ENCODE measurements at regions not wholly inside any gene's neighbourhood (a gene's known extent, or its start where the extent isn't known, plus 50 kb on each side); places are given as distances from the start of the nearest gene placed in this dataset.
A peak's percentile ranks its signal among the peaks of the same experiment; 100 is the strongest.
"Not testable (repeated sequence)": the region's sequence is repeated elsewhere in the genome, so short reads cannot be mapped to it uniquely, and the experiment has no call there.

DNA sequence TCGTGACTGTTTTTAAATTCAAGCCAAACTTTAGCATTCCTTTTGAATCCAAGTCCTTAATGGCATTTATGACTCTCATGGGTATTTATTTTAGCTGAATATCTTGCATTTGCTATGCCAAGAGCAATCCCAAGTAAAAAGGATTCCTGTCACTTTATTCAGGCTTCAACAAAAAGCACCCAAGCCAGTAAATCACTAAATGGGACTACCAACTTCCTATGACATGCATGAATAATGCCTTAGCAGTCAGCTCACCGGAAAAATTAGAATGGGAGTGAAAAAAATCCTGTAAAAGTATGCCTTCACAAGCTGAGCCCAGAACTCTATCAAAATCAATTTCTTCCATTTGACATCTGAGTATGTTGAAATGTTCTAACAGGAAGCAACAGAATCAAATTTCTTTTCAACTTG, 1297.9 kb downstream of the ROBO2 start:
- Histone ChIP-seq H3K27me3 (ENCODE audit: low read depth) (peaks cover 52% of the 10 kb centered on the region), H3K4me1 (peaks cover 10% of the 10 kb centered on the region), H3K36me3 (replicated peaks) (no peaks in the 10 kb centered on the region), H3K4me3 (no peak overlapping the region), H3K9me3 (no peaks in the 10 kb centered on the region)
- DNase-seq (ENCODE audit: low spot score in 2 of 2) = peak in 1 of 2 experiments; percentile 76
- in situ Hi-C loops (cut with MboI; ENCODE audit: low sequenced_read_pairs) = no loop called here

DNA sequence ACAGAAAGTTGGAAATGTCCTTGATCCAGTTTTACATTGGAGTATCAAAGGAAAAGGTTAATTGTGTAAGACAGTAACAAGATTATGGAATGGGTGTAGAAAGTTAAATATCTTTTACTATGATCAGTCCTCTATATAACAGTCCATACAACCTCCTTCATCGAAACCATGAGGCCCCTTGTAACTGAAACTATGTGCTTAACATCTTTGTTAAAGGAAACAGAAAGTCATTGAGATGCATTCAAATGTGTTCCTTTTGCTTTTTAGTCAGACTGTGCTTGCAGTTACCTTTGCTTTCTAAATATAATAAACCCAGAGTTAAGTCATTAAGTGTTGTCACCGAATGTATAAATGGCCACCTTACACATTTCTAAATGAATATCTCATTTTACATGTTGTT, 1298.5 kb downstream of the ROBO2 start:
- no peaks in the 10 kb centered on the region for H3K36me3 ChIP-seq (replicated peaks)
- peaks cover 57% of the 10 kb centered on the region for H3K27me3 ChIP-seq (ENCODE audit: low read depth)
- H3K4me3 ChIP-seq = no peak overlapping the region
- DNase-seq (ENCODE audit: low spot score in 2 of 2) = no peak
- H3K9me3 ChIP-seq = no peaks in the 10 kb centered on the region
- in situ Hi-C loops (cut with MboI; ENCODE audit: low sequenced_read_pairs) = no loop called here
- peaks cover 10% of the 10 kb centered on the region for H3K4me1 ChIP-seq

DNA sequence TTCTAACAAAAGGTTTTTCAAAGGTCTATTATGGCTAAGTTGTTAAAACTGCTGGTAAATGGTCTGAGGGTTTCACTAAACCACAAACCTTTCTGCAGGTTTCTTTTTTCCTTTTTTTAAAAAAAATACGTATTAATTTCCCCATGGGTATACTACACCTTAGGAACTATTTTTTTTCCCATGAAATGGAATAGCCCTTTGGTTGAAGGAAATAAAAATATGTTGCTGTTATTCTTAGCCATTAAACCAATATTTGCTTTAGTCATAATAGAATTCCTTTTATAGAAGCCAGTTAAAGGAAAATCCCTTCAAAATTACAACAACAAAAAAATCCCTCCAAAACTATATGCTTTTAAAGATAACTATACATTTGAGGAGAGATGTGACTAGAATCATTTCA, 1303.3 kb downstream of the ROBO2 start:
- H3K9me3 ChIP-seq = no peaks in the 10 kb centered on the region
- H3K4me1 ChIP-seq = peaks cover 25% of the 10 kb centered on the region
- no peaks in the 10 kb centered on the region for H3K36me3 ChIP-seq (replicated peaks)
- H3K4me3 ChIP-seq = no peak overlapping the region
- peaks cover 45% of the 10 kb centered on the region for H3K27me3 ChIP-seq (ENCODE audit: low read depth)
- in situ Hi-C loops (cut with MboI; ENCODE audit: low sequenced_read_pairs) = no loop called here
- no peak for DNase-seq (ENCODE audit: low spot score in 2 of 2)

DNA sequence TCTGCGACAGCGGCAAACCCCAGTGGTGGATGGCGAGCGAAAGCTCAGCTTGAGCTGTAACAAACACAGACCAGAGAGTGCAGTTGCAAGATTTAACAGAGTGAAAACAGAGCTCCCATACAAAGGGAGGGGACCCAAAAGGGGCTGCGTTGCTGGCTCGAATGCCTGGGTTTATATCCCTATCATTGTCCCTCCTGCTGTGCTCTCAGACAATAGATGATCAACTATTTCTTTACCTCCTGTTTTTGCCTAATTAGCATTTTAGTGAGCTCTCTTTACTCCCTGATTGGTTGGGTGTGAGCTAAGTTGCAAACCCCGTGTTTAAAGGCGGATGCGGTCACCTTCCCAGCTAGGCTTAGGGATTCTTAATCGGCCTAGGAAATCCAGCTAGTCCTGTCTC, 1304.4 kb downstream of the ROBO2 start:
- H3K4me3 ChIP-seq; H3K9me3 ChIP-seq; H3K36me3 ChIP-seq (replicated peaks); DNase-seq (ENCODE audit: low spot score in 2 of 2); in situ Hi-C loops (cut with MboI; ENCODE audit: low sequenced_read_pairs): not testable (repeated sequence)
- Histone ChIP-seq H3K27me3 (ENCODE audit: low read depth) (peaks cover 49% of the 10 kb centered on the region), H3K4me1 (peaks cover 23% of the 10 kb centered on the region)

DNA sequence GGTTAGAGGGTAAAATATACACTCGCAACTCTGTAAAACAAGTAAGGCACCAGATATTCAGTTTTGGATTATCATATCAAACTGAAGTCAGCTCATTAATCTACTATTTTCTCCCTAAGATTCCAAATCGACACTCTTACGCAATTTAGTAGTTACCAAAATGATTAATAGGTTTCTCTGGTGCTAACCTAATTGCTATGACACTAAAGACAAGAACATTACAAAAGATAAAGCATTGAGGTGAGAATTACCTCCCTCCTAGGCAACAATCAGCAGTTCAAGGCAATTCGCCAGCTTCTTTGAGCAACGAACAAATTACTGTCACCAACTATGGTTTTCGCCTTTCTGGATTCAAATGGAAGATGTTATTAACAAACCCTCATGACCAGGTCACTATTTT, 1305.0 kb downstream of the ROBO2 start:
- Histone ChIP-seq H3K9me3 (no peaks in the 10 kb centered on the region), H3K36me3 (replicated peaks) (no peaks in the 10 kb centered on the region), H3K27me3 (ENCODE audit: low read depth) (peaks cover 52% of the 10 kb centered on the region), H3K4me1 (peaks cover 23% of the 10 kb centered on the region), H3K4me3 (no peak overlapping the region)
- in situ Hi-C loops (cut with MboI; ENCODE audit: low sequenced_read_pairs) = no loop called here
- DNase-seq (ENCODE audit: low spot score in 2 of 2) = no peak

DNA sequence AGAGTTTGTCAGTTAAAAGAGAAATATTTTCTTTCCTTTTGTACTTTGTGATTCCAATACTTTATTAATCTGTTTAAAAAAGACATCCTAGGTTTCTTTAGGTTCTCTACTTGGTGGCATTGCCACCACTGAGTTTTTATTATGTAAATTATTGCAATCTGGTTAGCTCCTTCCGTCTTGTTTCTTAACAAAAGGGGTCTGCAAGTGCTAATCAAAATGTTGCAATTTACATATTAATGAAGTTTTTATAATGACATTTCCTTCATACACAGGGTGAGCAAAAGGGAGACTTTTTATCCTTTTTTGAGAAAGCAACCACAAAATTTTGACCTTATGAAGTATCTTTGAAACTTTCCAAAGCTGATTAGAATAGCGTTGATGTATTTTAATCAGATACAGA, 1307.3 kb downstream of the ROBO2 start:
- Histone ChIP-seq H3K36me3 (replicated peaks) (no peaks in the 10 kb centered on the region), H3K9me3 (no peaks in the 10 kb centered on the region), H3K4me3 (no peak overlapping the region), H3K27me3 (ENCODE audit: low read depth) (peaks cover 63% of the 10 kb centered on the region), H3K4me1 (peaks cover 23% of the 10 kb centered on the region)
- peak in 1 of 2 experiments; percentile 78 for DNase-seq (ENCODE audit: low spot score in 2 of 2)
- in situ Hi-C loops (cut with MboI; ENCODE audit: low sequenced_read_pairs) = no loop called here

DNA sequence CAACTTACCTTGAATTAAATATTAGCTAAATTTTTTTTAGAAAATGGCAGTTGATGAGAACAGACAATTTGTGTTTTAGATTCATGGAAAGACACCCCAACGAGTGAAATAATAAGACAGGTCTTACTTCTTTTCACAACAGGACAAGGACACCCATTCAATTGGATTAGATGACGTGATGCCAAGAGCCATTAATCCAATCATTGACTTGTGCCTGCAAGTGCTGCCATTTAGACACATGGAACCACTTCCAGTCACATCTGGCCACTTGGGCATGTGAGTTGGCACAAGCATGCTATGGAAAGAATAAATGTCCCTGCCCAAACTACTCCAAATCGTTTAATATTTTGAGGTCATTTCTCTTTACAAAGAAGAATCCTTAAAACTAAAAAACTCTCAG, 1308.8 kb downstream of the ROBO2 start:
- in situ Hi-C loops (cut with MboI; ENCODE audit: low sequenced_read_pairs) = no loop called here

DNA sequence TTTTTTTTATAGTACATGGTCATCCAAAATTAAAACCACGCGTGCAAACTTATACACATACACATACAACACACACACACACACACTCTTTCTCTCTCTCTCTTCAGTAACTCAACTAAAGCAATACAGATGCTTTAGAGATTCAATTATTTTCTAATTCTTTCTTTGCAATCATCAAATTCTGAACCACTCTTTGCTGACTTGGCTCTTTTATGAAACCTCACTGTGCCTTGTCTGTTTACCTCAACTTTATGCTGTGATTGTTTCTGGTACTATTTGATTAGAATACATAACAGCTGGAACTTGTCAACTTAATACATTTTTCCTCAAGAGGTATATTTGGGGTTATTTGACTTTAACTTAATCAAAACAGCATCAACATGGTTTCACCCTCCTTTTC, 1309.7 kb downstream of the ROBO2 start:
- in situ Hi-C loops (cut with MboI; ENCODE audit: low sequenced_read_pairs) = no loop called here
- H3K9me3 ChIP-seq = no peaks in the 10 kb centered on the region

More for the DNA sequence above, 1308.8 kb downstream of the ROBO2 start:
- H3K4me1 ChIP-seq = peaks cover 23% of the 10 kb centered on the region
- peaks cover 64% of the 10 kb centered on the region for H3K27me3 ChIP-seq (ENCODE audit: low read depth)
- DNase-seq (ENCODE audit: low spot score in 2 of 2) = no peak
- no peaks in the 10 kb centered on the region for H3K36me3 ChIP-seq (replicated peaks)
- H3K4me3 ChIP-seq = no peak overlapping the region
- no peaks in the 10 kb centered on the region for H3K9me3 ChIP-seq

DNA sequence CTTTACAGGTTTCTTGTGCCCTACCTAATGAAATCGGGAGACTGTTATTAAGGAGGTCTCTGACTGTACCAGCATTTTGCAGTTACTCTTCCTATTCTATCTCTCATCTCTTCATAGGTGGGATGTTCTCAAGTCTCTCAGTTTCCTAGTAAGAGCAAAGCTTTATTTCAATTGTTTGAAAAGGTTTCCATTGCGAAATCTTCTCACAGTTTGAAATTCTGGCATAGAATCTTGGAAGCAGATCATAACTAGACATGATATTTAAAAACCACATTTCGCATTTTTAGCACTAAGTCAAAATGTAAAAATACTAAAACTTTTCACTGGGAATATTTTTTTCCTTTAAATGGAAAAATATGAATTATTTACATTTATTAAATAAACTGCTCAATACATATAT, 1311.4 kb downstream of the ROBO2 start:
- peaks cover 14% of the 10 kb centered on the region for H3K4me1 ChIP-seq
- H3K27me3 ChIP-seq (ENCODE audit: low read depth) = peaks cover 61% of the 10 kb centered on the region
- H3K4me3 ChIP-seq = no peak overlapping the region
- in situ Hi-C loops (cut with MboI; ENCODE audit: low sequenced_read_pairs) = no loop called here
- no peak for DNase-seq (ENCODE audit: low spot score in 2 of 2)
- no peaks in the 10 kb centered on the region for H3K9me3 ChIP-seq
- no peaks in the 10 kb centered on the region for H3K36me3 ChIP-seq (replicated peaks)

More for the DNA sequence above, 1309.7 kb downstream of the ROBO2 start:
- H3K4me1 ChIP-seq = peaks cover 23% of the 10 kb centered on the region
- H3K27me3 ChIP-seq (ENCODE audit: low read depth) = peaks cover 61% of the 10 kb centered on the region
- no peak overlapping the region for H3K4me3 ChIP-seq
- H3K36me3 ChIP-seq (replicated peaks) = no peaks in the 10 kb centered on the region
- DNase-seq (ENCODE audit: low spot score in 2 of 2) = no peak

DNA sequence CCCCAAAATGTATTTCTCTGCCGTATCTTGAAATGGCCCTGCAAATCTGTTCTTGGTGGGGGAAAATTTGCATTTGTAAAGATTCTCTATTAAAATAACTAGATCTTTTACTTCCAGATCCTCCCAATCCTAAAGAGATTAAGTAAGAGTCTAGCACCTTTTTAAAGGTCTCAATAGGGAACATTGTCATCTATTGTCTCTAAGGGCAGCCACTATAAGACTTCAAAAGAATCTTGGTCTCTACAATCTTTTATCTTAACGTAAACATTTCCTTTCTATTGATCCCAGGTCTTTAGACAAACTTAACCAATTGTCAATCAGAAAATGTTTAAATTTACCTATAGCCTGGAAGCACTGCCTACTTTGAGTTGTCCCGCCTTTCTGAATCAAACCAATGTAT, 1313.3 kb downstream of the ROBO2 start:
- Histone ChIP-seq H3K9me3 (no peaks in the 10 kb centered on the region), H3K4me3 (no peak overlapping the region), H3K27me3 (ENCODE audit: low read depth) (peaks cover 67% of the 10 kb centered on the region), H3K4me1 (no peaks in the 10 kb centered on the region), H3K36me3 (replicated peaks) (no peaks in the 10 kb centered on the region)
- in situ Hi-C loops (cut with MboI; ENCODE audit: low sequenced_read_pairs) = no loop called here
- DNase-seq (ENCODE audit: low spot score in 2 of 2) = no peak

DNA sequence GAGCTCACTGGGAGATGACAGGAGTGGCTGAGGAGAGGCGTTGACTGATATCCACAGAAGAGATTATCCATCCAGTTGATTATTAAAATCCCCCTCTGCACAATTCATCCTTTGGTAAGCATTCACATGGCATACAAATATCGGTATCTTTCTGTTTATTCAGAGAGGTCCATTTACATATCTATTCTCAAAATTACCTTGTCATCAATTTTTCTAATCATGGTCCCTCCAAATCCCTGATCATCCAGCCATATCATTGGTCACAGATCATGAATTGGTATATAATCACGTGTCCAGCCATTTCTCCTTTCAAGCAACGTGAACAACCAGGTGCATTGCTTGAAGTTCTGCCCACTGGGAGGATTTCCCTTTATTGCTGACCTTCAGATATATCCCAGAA, 1321.0 kb downstream of the ROBO2 start:
- H3K4me3 ChIP-seq = no peak overlapping the region
- no peaks in the 10 kb centered on the region for H3K36me3 ChIP-seq (replicated peaks)
- no peaks in the 10 kb centered on the region for H3K4me1 ChIP-seq
- no peak for DNase-seq (ENCODE audit: low spot score in 2 of 2)
- in situ Hi-C loops (cut with MboI; ENCODE audit: low sequenced_read_pairs) = no loop called here
- peaks cover 66% of the 10 kb centered on the region for H3K27me3 ChIP-seq (ENCODE audit: low read depth)
- 0 out of 2 replicates have a peak, but pooled peaks cover 2% of the 10 kb centered on the region for H3K9me3 ChIP-seq

DNA sequence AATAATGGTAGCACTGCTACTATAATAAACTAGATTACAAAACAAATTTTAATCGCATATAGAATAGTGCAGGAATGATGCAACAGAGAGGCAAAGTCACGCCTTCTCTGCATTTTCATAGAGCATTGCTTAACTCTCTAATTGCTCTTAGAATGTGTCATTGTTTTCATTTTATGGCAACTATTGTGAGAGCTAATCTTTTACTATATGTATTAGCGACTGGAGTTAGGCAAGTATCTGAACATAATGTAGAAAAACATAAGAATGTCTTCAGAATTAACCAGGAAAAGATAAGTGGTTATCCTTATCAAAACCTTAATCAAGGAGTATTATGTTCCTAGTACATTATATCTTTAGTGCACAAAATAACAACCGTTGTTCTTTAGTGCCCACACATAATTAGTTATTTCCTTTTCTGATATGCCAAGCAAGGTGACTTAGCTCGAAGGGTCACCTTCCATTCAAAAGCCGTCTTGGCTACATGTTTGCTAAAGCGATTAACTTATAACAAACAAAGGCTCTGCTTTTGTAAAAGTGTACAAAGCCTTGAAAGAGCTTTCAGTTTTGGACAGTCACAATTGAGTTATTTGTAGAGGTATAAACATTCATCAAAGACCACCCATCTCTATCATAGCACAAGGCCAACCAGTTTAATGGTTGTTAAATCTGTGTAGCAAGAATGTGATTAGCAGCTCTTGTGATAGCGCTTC, 1328.9 kb downstream of the ROBO2 start:
- H3K27me3 ChIP-seq (ENCODE audit: low read depth) = peaks cover 83% of the 10 kb centered on the region
- peak; percentile 65 to 98 for DNase-seq (ENCODE audit: low spot score in 2 of 2)
- no peaks in the 10 kb centered on the region for H3K36me3 ChIP-seq (replicated peaks)
- H3K4me3 ChIP-seq = no peak overlapping the region
- H3K4me1 ChIP-seq = peaks cover 11% of the 10 kb centered on the region
- in situ Hi-C loops (cut with MboI; ENCODE audit: low sequenced_read_pairs) = no loop called here
- no peaks in the 10 kb centered on the region for H3K9me3 ChIP-seq

DNA sequence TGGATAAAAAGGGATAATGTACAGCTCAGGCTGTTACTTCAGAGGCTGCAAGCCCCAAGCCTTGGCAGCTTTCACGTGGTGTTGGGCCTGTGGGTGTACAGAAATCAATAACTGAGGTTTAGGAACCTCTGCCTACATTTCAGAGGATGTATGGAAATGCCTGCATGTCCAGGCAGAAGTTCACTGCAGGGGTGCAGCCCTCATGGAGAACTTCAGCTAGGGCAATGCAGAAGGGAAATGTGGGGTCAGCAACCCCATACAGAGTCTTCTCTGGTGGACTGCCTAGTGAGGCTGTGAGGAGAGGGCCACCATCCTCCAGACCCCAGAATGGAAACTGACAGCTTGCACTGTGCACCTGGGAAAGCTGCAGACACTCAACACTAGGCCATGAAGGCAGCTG, 1350.3 kb downstream of the ROBO2 start:
- Histone ChIP-seq H3K4me1 (no peaks in the 10 kb centered on the region), H3K27me3 (ENCODE audit: low read depth) (peaks cover 7% of the 10 kb centered on the region; the same call in 1 of the 2 replicates), H3K9me3 (peaks cover 5% of the 10 kb centered on the region), H3K4me3 (no peak overlapping the region), H3K36me3 (replicated peaks) (no peaks in the 10 kb centered on the region)
- in situ Hi-C loops (cut with MboI; ENCODE audit: low sequenced_read_pairs) = no loop called here
- DNase-seq (ENCODE audit: low spot score in 2 of 2) = no peak

DNA sequence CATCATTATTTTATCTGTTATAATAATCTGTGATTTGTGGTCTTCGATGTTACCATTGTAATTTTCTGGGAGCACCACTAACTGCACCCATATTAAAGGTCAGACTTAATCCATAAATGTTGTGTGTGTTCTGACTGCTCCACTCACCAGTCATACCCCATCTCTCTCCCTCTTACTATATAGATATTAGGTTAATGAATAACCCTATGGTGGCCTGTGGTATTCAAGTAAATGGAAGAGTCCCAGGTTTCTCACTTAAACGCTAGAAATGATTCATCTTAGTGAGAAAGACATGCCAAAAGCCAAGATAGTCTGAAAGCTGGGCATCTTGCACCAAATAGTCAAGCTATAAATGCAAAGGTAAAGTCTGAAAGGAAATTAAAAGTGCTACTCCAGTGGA, 1358.5 kb downstream of the ROBO2 start:
- no peaks in the 10 kb centered on the region for H3K36me3 ChIP-seq (replicated peaks)
- peaks cover 37% of the 10 kb centered on the region for H3K27me3 ChIP-seq (ENCODE audit: low read depth)
- no peak for DNase-seq (ENCODE audit: low spot score in 2 of 2)
- no peak overlapping the region for H3K4me3 ChIP-seq
- no peaks in the 10 kb centered on the region for H3K4me1 ChIP-seq
- in situ Hi-C loops (cut with MboI; ENCODE audit: low sequenced_read_pairs) = no loop called here
- H3K9me3 ChIP-seq = no peaks in the 10 kb centered on the region

DNA sequence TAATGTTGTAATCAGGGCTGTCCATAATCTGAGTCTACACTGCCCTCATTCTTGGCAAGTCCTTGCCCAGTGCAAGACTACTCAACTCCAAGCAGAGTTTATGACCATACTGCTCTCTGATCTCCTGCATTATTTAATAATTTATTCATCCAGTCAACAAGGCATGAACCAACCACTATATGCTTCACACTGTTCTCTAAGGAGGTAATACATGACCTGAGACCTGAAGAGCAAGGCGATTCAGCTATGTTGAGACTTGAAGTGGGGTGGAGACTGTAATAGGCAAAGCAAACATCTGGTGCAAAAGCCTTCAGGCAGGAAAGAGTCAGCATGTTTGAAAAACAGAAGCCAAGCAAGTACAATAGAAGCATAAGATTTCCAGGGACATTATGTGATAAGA, 1362.8 kb downstream of the ROBO2 start:
- no peaks in the 10 kb centered on the region for H3K36me3 ChIP-seq (replicated peaks)
- H3K27me3 ChIP-seq (ENCODE audit: low read depth) = peaks cover 35% of the 10 kb centered on the region
- no peak overlapping the region for H3K4me3 ChIP-seq
- in situ Hi-C loops (cut with MboI; ENCODE audit: low sequenced_read_pairs) = no loop called here
- no peaks in the 10 kb centered on the region for H3K9me3 ChIP-seq
- H3K4me1 ChIP-seq = no peaks in the 10 kb centered on the region
- DNase-seq (ENCODE audit: low spot score in 2 of 2) = no peak

All from HAP-1 (cell line).